Type B pancreatic cell (in vitro differentiated cells): ENCODE measurements at regions not wholly inside any gene's neighbourhood (a gene's known extent, or its start where the extent isn't known, plus 50 kb on each side); places are given as distances from the start of the nearest gene placed in this dataset.

ENCODE experiments used
- DNase-seq: peaks from one replicate; pipeline ENCODE4 v3.0.0; 2021; ENCODE audit warnings: mixed read lengths; ENCODE audit not compliant: unreplicated experiment; ENCODE audit errors: extremely low spot score
- H3K27ac Mint-ChIP-seq: 2 replicates; pipeline ENCODE4 v1.8.0; 2021; ENCODE audit warnings: mild to moderate bottlenecking, mixed read lengths
- H3K27me3 Mint-ChIP-seq: 2 replicates; pipeline ENCODE4 v1.8.0; 2021; ENCODE audit warnings: mixed read lengths
- H3K36me3 Mint-ChIP-seq: 2 replicates; pipeline ENCODE4 v1.8.0; 2021; ENCODE audit warnings: mixed read lengths
- H3K4me1 Mint-ChIP-seq: one replicate; pipeline ENCODE4 v1.8.0; 2021; ENCODE audit warnings: mixed read lengths; ENCODE audit not compliant: unreplicated experiment
- H3K4me3 Mint-ChIP-seq: 2 replicates; pipeline ENCODE4 v1.8.0; 2021; ENCODE audit warnings: mild to moderate bottlenecking, mixed read lengths
- H3K9me3 Mint-ChIP-seq: 2 replicates; pipeline ENCODE4 v1.8.0; 2021; ENCODE audit warnings: mixed read lengths
- TF ChIP-seq, protein P1 (sequence below): fragments of 200-600 bp; sonication (generic); conservative IDR thresholded peaks from 2 replicates; pipeline ENCODE4 v1.5.0; 2021; ENCODE audit warnings: antibody characterized with exemption, mild to moderate bottlenecking

DNA sequence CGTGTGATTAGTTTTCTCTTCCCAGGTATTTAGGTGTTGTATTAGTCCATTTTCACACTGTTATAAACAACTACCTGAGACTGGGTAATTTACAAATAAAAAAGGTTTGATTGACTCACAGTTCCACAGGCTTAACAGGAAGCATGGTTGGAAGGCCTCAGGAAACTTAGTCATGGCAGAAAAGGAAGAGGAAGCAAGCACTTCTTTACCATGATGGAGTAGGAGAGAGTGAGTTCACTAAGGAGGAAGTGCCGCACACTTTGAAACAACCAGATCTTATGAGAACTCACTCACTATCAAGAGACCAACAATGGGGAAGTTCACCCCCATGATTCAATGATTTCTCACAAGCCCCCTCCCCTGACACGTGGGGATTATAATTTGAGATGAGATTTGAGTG is 1343.7 kb upstream of the GOT2 start:
- Mint-ChIP-seq H3K27me3 (peaks cover 4% of the 10 kb centered on the region), H3K4me3 (no peak overlapping the region), H3K9me3 (no peaks in the 10 kb centered on the region), H3K4me1 (no peaks in the 10 kb centered on the region), H3K27ac (no peak overlapping the region), H3K36me3 (no peaks in the 10 kb centered on the region)
- DNase-seq: no peak
- TF ChIP-seq, protein P1, sequence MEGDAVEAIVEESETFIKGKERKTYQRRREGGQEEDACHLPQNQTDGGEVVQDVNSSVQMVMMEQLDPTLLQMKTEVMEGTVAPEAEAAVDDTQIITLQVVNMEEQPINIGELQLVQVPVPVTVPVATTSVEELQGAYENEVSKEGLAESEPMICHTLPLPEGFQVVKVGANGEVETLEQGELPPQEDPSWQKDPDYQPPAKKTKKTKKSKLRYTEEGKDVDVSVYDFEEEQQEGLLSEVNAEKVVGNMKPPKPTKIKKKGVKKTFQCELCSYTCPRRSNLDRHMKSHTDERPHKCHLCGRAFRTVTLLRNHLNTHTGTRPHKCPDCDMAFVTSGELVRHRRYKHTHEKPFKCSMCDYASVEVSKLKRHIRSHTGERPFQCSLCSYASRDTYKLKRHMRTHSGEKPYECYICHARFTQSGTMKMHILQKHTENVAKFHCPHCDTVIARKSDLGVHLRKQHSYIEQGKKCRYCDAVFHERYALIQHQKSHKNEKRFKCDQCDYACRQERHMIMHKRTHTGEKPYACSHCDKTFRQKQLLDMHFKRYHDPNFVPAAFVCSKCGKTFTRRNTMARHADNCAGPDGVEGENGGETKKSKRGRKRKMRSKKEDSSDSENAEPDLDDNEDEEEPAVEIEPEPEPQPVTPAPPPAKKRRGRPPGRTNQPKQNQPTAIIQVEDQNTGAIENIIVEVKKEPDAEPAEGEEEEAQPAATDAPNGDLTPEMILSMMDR: no peak

DNA sequence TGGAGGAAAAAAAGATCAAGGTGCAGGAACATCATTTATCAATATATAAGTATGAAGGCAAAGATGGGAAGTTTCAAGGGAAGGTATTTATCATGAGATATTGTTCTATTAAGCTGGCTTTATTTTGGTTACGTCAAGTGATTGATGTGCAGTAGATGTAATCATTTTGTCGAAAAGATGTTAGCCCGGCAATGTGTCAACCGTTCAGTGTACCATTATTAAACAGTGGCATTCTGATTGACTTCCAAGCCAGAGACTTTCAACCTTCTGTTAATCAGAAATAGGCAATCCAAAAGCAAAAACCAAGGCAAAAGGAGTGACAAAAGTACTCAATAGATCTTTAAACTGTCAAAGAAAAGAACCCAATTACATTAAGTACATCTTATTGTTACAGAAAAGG is 1340.3 kb upstream of the GOT2 start:
- TF ChIP-seq, protein P1: no peak
- Mint-ChIP-seq H3K4me1 (no peaks in the 10 kb centered on the region), H3K27me3 (peaks cover 4% of the 10 kb centered on the region), H3K36me3 (no peaks in the 10 kb centered on the region), H3K4me3 (no peak overlapping the region), H3K9me3 (no peaks in the 10 kb centered on the region), H3K27ac (no peak overlapping the region)
- no peak for DNase-seq

DNA sequence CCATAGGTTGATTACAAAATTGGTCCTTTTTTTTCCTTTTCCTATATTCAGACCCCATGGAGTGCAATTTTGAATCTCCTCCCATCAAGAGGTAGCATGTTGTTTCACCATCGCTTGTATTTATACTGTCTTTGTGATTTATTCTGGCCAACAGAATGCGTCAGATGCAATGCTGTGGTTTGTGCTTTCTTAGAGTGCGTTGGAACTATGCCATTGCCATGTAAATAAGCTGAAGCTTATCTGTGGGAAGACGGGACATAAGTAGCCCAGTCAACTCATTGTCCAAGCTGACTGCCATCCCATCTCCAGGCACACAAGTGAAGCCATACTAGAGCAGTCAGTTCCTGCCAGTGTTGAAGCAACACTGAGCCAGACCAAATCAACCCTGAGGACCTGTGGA is 1339.3 kb upstream of the GOT2 start:
- Mint-ChIP-seq H3K36me3 (no peaks in the 10 kb centered on the region), H3K4me3 (no peak overlapping the region), H3K27me3 (no peaks in the 10 kb centered on the region), H3K9me3 (no peaks in the 10 kb centered on the region), H3K27ac (no peak overlapping the region), H3K4me1 (no peaks in the 10 kb centered on the region)
- DNase-seq: no peak
- TF ChIP-seq, protein P1: no peak

DNA sequence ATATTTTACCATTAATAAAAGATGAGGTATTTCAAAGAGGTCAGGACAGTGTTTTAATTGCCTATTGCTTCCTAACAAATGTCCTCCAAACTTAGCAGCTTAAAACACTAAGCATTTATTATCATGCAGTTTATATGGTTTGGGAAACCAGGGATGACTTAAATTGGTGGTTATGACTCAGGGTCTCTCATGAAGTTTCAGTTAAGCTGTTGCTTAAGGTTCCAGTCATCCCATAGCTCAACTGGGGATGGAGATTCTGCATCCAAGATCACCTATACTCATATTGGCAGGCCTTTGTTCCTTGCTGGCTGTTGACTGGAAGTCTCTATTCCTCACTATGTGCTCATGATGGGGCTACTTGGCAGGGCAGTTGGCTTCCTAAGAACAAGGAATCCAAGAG is 1329.9 kb upstream of the GOT2 start:
- Mint-ChIP-seq H3K27ac (no peak overlapping the region), H3K4me3 (no peak overlapping the region), H3K27me3 (peaks cover 10% of the 10 kb centered on the region), H3K4me1 (no peaks in the 10 kb centered on the region), H3K36me3 (no peaks in the 10 kb centered on the region), H3K9me3 (no peaks in the 10 kb centered on the region)
- DNase-seq: no peak
- TF ChIP-seq, protein P1: no peak

DNA sequence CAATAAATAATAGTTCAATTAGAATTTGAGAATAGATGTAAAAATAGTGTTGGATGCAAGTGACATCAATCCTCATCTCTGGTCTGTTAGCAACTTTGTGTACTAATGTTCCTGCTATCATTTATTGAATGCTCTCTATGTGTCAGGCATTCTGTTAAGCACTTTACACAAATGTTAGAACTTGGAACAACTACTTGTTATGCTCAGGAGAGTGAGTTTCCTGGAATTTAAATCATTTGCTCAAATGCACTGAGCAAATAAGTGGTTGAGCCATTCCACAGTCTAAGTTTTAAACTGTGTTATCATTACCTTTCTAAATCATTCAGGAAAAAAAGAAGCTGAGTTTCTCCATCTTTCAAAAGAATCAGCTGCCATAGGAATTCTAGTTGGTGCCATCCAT is 1327.3 kb upstream of the GOT2 start:
- TF ChIP-seq, protein P1: no peak
- Mint-ChIP-seq H3K27ac (no peak overlapping the region), H3K4me1 (no peaks in the 10 kb centered on the region), H3K4me3 (no peak overlapping the region), H3K36me3 (no peaks in the 10 kb centered on the region), H3K27me3 (peaks cover 10% of the 10 kb centered on the region), H3K9me3 (no peaks in the 10 kb centered on the region)
- DNase-seq: no peak

DNA sequence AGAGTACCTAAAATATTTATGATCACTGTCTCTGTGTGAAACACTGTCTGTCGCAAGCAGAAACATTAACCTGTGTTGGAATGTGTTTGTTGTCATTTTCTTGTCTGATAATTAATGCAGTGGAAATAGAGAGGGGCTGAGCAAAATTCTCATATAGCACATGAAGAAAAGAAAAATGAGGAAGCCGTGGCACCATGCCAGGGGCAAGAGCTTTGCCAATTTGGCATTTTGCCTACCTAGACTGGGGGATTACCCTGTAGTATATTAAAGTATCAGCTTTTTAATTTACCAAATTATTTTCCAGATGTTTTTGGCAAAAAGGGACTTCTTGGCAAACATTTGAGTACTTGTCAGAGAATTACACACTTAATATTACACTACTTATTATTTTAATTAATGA is 1326.6 kb upstream of the GOT2 start:
- Mint-ChIP-seq H3K27me3 (peaks cover 10% of the 10 kb centered on the region), H3K4me1 (no peaks in the 10 kb centered on the region), H3K27ac (no peak overlapping the region), H3K9me3 (no peaks in the 10 kb centered on the region), H3K36me3 (no peaks in the 10 kb centered on the region), H3K4me3 (no peak overlapping the region)
- TF ChIP-seq, protein P1: no peak
- DNase-seq: no peak
